HEK293 (cell line): ENCODE measurements at regions not wholly inside any gene's neighbourhood (a gene's known extent, or its start where the extent isn't known, plus 50 kb on each side); places are given as distances from the start of the nearest gene placed in this dataset.

ENCODE experiments used
- CTCF ChIP-seq: fragments of 450-650 bp; formaldehyde crosslinking; IDR thresholded peaks from 2 replicates; pipeline ENCODE4 v1.5.1; 2016; ENCODE audit warnings: missing biosample characterization, missing genetic modification characterization
- HIC1 ChIP-seq: fragments of 450-650 bp; formaldehyde crosslinking; IDR thresholded peaks from 2 replicates; pipeline ENCODE4 v1.5.1; 2016; ENCODE audit warnings: missing biosample characterization, missing genetic modification characterization
- KLF7 ChIP-seq: fragments of 450-650 bp; formaldehyde crosslinking; IDR thresholded peaks from 2 replicates; pipeline ENCODE4 v1.5.1; 2016; ENCODE audit warnings: missing biosample characterization, missing genetic modification characterization, borderline replicate concordance
- ZBTB11 ChIP-seq: fragments of 450-650 bp; formaldehyde crosslinking; conservative IDR thresholded peaks from 2 replicates; pipeline ENCODE4 v1.5.1; 2016; ENCODE audit warnings: low read depth, missing biosample characterization, missing genetic modification characterization
- ZNF121 ChIP-seq: fragments of 450-650 bp; formaldehyde crosslinking; IDR thresholded peaks from 2 replicates; pipeline ENCODE4 v1.5.1; 2016; ENCODE audit warnings: missing biosample characterization, missing genetic modification characterization
- ZNF16 ChIP-seq: fragments of 450-650 bp; formaldehyde crosslinking; IDR thresholded peaks from 2 replicates; pipeline ENCODE4 v1.5.1; 2016; ENCODE audit warnings: low read depth, missing biosample characterization, missing genetic modification characterization
- ZNF239 ChIP-seq: fragments of 450-650 bp; formaldehyde crosslinking; IDR thresholded peaks from 2 replicates; pipeline ENCODE4 v1.5.1; 2016; ENCODE audit warnings: missing biosample characterization, missing genetic modification characterization
- ZNF473 ChIP-seq: fragments of 450-650 bp; formaldehyde crosslinking; IDR thresholded peaks from 2 replicates; pipeline ENCODE4 v1.5.1; 2017; ENCODE audit warnings: missing biosample characterization, missing genetic modification characterization
- ZNF560 ChIP-seq: fragments of 450-650 bp; formaldehyde crosslinking; IDR thresholded peaks from 2 replicates; pipeline ENCODE4 v1.5.1; 2017; ENCODE audit warnings: missing biosample characterization, missing genetic modification characterization, borderline replicate concordance
- ZNF660 ChIP-seq: fragments of 450-650 bp; IDR thresholded peaks from 2 replicates; pipeline ENCODE4 v1.5.1; 2018; ENCODE audit warnings: missing biosample characterization, mild to moderate bottlenecking, missing genetic modification characterization
- ZNF785 ChIP-seq: fragments of 450-650 bp; formaldehyde crosslinking; IDR thresholded peaks from 2 replicates; pipeline ENCODE4 v1.5.1; 2016; ENCODE audit warnings: missing biosample characterization, missing genetic modification characterization
- ZSCAN18 ChIP-seq: fragments of 450-650 bp; formaldehyde crosslinking; IDR thresholded peaks from 2 replicates; pipeline ENCODE4 v1.5.1; 2016; ENCODE audit warnings: missing biosample characterization, missing genetic modification characterization
- TF ChIP-seq, protein P1 (sequence below): fragments of 450-650 bp; formaldehyde crosslinking; IDR thresholded peaks from 2 replicates; pipeline ENCODE4 v1.5.1; 2016; ENCODE audit warnings: missing biosample characterization, missing genetic modification characterization

DNA sequence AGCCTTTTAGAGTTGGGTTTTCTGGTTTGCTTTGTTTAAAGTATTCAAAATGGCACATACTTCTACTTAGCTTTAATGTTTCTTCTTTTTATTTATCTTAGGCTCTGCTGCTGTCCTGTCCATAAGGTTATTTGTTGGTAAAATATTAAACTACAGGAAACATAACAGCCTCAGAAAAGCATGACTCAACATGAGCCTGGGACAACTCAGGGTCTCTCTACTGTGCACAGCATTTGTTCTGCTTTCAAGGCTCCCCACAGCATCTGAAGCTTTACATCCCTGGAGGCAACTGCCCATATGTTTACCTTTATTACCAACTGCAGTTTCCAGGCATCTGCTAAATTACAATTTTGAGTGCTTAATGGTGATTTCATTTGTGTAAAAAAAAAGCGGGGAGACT, 954.2 kb upstream of the FBXO33 start:
- TF ChIP-seq ZNF660 (tag by site-specific recombination): no peak
- no peak for TF ChIP-seq ZNF473 (tag by site-specific recombination)
- no peak for TF ChIP-seq ZNF121 (tag by site-specific recombination)
- no peak for TF ChIP-seq CTCF (tag by site-specific recombination)
- no peak for TF ChIP-seq ZBTB11
- TF ChIP-seq ZNF785 (tag by site-specific recombination): no peak
- no peak for TF ChIP-seq KLF7
- TF ChIP-seq, protein P1, sequence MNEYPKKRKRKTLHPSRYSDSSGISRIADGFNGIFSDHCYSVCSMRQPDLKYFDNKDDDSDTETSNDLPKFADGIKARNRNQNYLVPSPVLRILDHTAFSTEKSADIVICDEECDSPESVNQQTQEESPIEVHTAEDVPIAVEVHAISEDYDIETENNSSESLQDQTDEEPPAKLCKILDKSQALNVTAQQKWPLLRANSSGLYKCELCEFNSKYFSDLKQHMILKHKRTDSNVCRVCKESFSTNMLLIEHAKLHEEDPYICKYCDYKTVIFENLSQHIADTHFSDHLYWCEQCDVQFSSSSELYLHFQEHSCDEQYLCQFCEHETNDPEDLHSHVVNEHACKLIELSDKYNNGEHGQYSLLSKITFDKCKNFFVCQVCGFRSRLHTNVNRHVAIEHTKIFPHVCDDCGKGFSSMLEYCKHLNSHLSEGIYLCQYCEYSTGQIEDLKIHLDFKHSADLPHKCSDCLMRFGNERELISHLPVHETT (tag by site-specific recombination): no peak
- no peak for TF ChIP-seq ZNF239 (tag by site-specific recombination)
- TF ChIP-seq ZSCAN18 (tag by site-specific recombination): no peak
- TF ChIP-seq ZNF16 (tag by site-specific recombination): no peak
- TF ChIP-seq HIC1 (tag by site-specific recombination): no peak
- TF ChIP-seq ZNF560 (tag by site-specific recombination): no peak
